ENCODE measurements at regions not wholly inside any gene's neighbourhood (a gene's known extent, or its start where the extent isn't known, plus 50 kb on each side); places are given as distances from the start of the nearest gene placed in this dataset.

- WGBS (ENCODE audit: extremely low coverage, insufficient read length, low lambda C conversion rate) = no CpG with 5 or more reads among the region's 2 CpGs
- no peaks in the 10 kb centered on the region for H3K9me3 ChIP-seq (ENCODE audit: control insufficient read depth, low read depth, low read length)
These were observed 275.7 kb upstream of the CRY1 start for GRCh38 chr12:107369006-107369405.

More at GRCh38 chr12:107369006-107369405, 275.7 kb upstream of the CRY1 start:
- Histone ChIP-seq H3K18ac (ENCODE audit: insufficient read length, low read depth, low read length) (no peak overlapping the region), H3K14ac (ENCODE audit: insufficient read depth, low read length) (no peak overlapping the region), H3K79me2 (ENCODE audit: insufficient read depth, low read length) (no peaks in the 10 kb centered on the region), H3K4me2 (ENCODE audit: insufficient read depth, insufficient read length, low read length) (no peak overlapping the region), H2BK20ac (ENCODE audit: low read depth, low read length, poor library complexity, severe bottlenecking) (no peak overlapping the region), H3K4ac (ENCODE audit: low read depth, low read length) (no peak overlapping the region), H2BK5ac (ENCODE audit: insufficient read length, low read length) (no peak overlapping the region), H3T11ph (ENCODE audit: low read length) (no peak overlapping the region), H3K79me1 (ENCODE audit: insufficient read depth, low read depth, low read length, poor library complexity, severe bottlenecking) (no peaks in the 10 kb centered on the region), H4K8ac (replicated peaks; ENCODE audit: insufficient read length, low read depth, low read length) (no peak overlapping the region), H3K9ac (ENCODE audit: extremely low read depth, insufficient read length, low read length) (no peak overlapping the region), H4K5ac (ENCODE audit: insufficient read length, low read depth, low read length) (no peak overlapping the region), H3K23me2 (ENCODE audit: insufficient read length, low read depth, low read length, poor library complexity, severe bottlenecking) (no peaks in the 10 kb centered on the region), H2BK120ac (ENCODE audit: low read depth, low read length, poor library complexity, severe bottlenecking) (no peak overlapping the region), H2BK12ac (ENCODE audit: insufficient read length, low read depth, low read length) (no peak overlapping the region), H4K91ac (ENCODE audit: insufficient read length, low read depth, low read length) (no peak overlapping the region), H3K4me1 (ENCODE audit: insufficient read depth, low read length) (peaks cover 2% of the 10 kb centered on the region; the same call in 1 of the 2 replicates), H3K23ac (ENCODE audit: insufficient read length, low read depth, low read length) (no peak overlapping the region), H2AFZ (ENCODE audit: low read length) (no peak overlapping the region), H2BK15ac (ENCODE audit: low read depth, low read length) (no peak overlapping the region), H2AK5ac (ENCODE audit: insufficient read length, low read length) (no peak overlapping the region), H4K20me1 (ENCODE audit: control insufficient read depth, insufficient read depth, insufficient read length) (no peaks in the 10 kb centered on the region), H3K27me3 (ENCODE audit: insufficient read depth, low read length) (no peaks in the 10 kb centered on the region), H3K27ac (ENCODE audit: insufficient read length, low read depth, low read length) (no peak overlapping the region), H3K56ac (ENCODE audit: insufficient read length, low read depth, low read length) (no peak overlapping the region)
- Mint-ChIP-seq H3K4me1 (peaks cover 14 to 19% of the 10 kb centered on the region in 2 experiments), H3K9me3 (no peaks in the 10 kb centered on the region), H3K27ac (no peak overlapping the region; a peak in 1 of 7 replicates), H3K27me3 (ENCODE audit: low read depth) (peaks cover 2% of the 10 kb centered on the region; the same call in 1 of the 2 replicates), H3K4me3 (no peak overlapping the region), H3K36me3 (ENCODE audit: insufficient read depth in 1 of 3, low read depth in 3 of 3) (no peaks in the 10 kb centered on the region)
- no peak for DNase-seq
- no peak for TF ChIP-seq CTCF (conservative IDR thresholded peaks at IDR 0.05)

Data from H9 (cell line).